HepG2 (cell line): ENCODE measurements at regions not wholly inside any gene's neighbourhood (a gene's known extent, or its start where the extent isn't known, plus 50 kb on each side); places are given as distances from the start of the nearest gene placed in this dataset.

Experiments
- ATAC-seq: fragments of 200-7000 bp; cut with Tn5 transposase; 3 replicates; pipeline ENCODE4 v1.9.1; 2020; ENCODE audit warnings: mild to moderate bottlenecking, moderate library complexity
- BruUV-seq: library from RNA; stranded (reverse); fragments of 400-500 nt; replicated peaks from 2 replicates; lab custom pipeline; 2021; lab: Mats Ljungman, UMichigan
- CTCF ChIA-PET: fragments of 300-600 bp; formaldehyde crosslinking; extraction: SDS; loops from one replicate; lab custom pipeline; 2021; ENCODE audit warnings: low total read pairs, inconsistent platforms, low intra/inter-chr PET ratio; lab: Yijun Ruan, JAX
- POLR2A ChIA-PET: fragments of 350-600 bp; sonication (Branson Sonifier 250); formaldehyde crosslinking; loops from one replicate; lab custom pipeline; 2020; ENCODE audit warnings: antibody characterized with exemption, inconsistent platforms; lab: Yijun Ruan, JAX
- DNase-seq: peaks from one replicate; pipeline ENCODE4 v3.0.0-alpha.2; 2015; ENCODE audit warnings: low spot score
- FAIRE-seq: peaks from 3 replicates; lab custom pipeline; 2011; peaks lifted over from hg19 to GRCh38; lab: Jason Lieb, UNC
- H2AFZ ChIP-seq: one replicate; pipeline ENCODE4 v1.6.1; 2011; ENCODE audit warnings: low read length, inconsistent platforms
- H3K27ac ChIP-seq: fragments of 300-600 bp; 3 replicates; pipeline ENCODE4 v1.8.0; 2011; ENCODE audit warnings: mixed run types, mild to moderate bottlenecking, mixed read lengths, low read length, inconsistent platforms; ENCODE audit not compliant: insufficient read depth; ENCODE audit errors: extremely low read length
- H3K27me3 ChIP-seq, 2 experiments: fragments of 200-600 bp in 1 of 2; 2 replicates in 1 of 2; 3 replicates in 1 of 2; pipeline versions ENCODE4 v1.6.0 to v1.8.0; 2011; ENCODE audit warnings: low read length in 2 of 2, mild to moderate bottlenecking in 2 of 2, moderate library complexity in 2 of 2, inconsistent platforms in 1 of 2; ENCODE audit not compliant: insufficient read depth in 2 of 2, control insufficient read depth in 1 of 2
- H3K36me3 ChIP-seq, 2 experiments: fragments of 200-600 bp in 1 of 2; replicated peaks in 1 of 2; 2 replicates in 1 of 2; 3 replicates in 1 of 2; pipeline versions ENCODE4 v1.5.1 to v1.8.0; 2011; ENCODE audit warnings: low read length in 2 of 2, inconsistent platforms in 1 of 2; ENCODE audit not compliant: insufficient read depth in 2 of 2, control insufficient read depth in 1 of 2
- H3K4me1 ChIP-seq: 2 replicates; pipeline ENCODE4 v1.5.1; 2012; ENCODE audit warnings: low read length, inconsistent platforms; ENCODE audit not compliant: insufficient read depth
- H3K4me2 ChIP-seq: 2 replicates; pipeline ENCODE4 v1.6.0; 2011; ENCODE audit warnings: low read depth, low read length, inconsistent platforms
- H3K4me3 ChIP-seq, 3 experiments: fragments of 200-600 bp in 1 of 3; sonication (generic), shearing (Covaris generic) in 1 of 3; replicated peaks in 1 of 3; 2 replicates each; pipeline ENCODE4 v1.5.1; 2011 to 2016; ENCODE audit warnings: low read length in 3 of 3, inconsistent platforms in 2 of 3, low read depth in 2 of 3, mild to moderate bottlenecking in 2 of 3, control low read depth in 1 of 3, mixed read lengths in 1 of 3; ENCODE audit not compliant: insufficient read depth in 1 of 3
- H3K79me2 ChIP-seq: one replicate; pipeline ENCODE4 v1.6.1; 2011; ENCODE audit warnings: low read length, inconsistent platforms; ENCODE audit not compliant: insufficient read depth
- H3K9ac ChIP-seq: 2 replicates; pipeline ENCODE4 v1.6.0; 2011; ENCODE audit warnings: mild to moderate bottlenecking, low read depth, low read length, inconsistent platforms; ENCODE audit not compliant: insufficient read depth
- H3K9me3 ChIP-seq: 2 replicates; pipeline ENCODE4 v1.5.1; 2012; ENCODE audit warnings: mild to moderate bottlenecking, low read length
- H4K20me1 ChIP-seq: 2 replicates; pipeline ENCODE4 v1.6.0; 2011; ENCODE audit warnings: inconsistent platforms, mild to moderate bottlenecking, low read length, moderate library complexity; ENCODE audit not compliant: insufficient read depth
- AKAP8 ChIP-seq: sonication (generic); formaldehyde crosslinking; IDR thresholded peaks from 2 replicates; pipeline ENCODE4 v1.5.1; 2020; ENCODE audit warnings: mild to moderate bottlenecking, missing genetic modification reagents
- KDM2A ChIP-seq: sonication (generic); formaldehyde crosslinking; IDR thresholded peaks from 2 replicates; pipeline ENCODE4 v1.4.0; 2020; ENCODE audit warnings: low read depth, missing genetic modification reagents, borderline replicate concordance
- KLF9 ChIP-seq: IDR thresholded peaks from 2 replicates; pipeline ENCODE4 v1.6.1; 2016; ENCODE audit warnings: low read depth
- MAFF ChIP-seq: IDR thresholded peaks from 2 replicates; pipeline ENCODE4 v1.6.1; 2011; ENCODE audit warnings: low read depth, low read length, improper control_type of control experiment
- MTF2 ChIP-seq: sonication (generic); formaldehyde crosslinking; IDR thresholded peaks from 2 replicates; pipeline ENCODE4 v1.5.0; 2020; ENCODE audit warnings: missing genetic modification reagents, borderline replicate concordance
- PLRG1 ChIP-seq: fragments of 450-650 bp; conservative IDR thresholded peaks from 2 replicates; pipeline ENCODE4 v1.6.1; 2016
- SRSF1 ChIP-seq: fragments of 200-400 bp; formaldehyde crosslinking; optimal IDR thresholded peaks from 2 replicates; pipeline ENCODE3; 2017; ENCODE audit warnings: mild to moderate bottlenecking, low read depth, low read length, moderate library complexity
- ZBTB3 ChIP-seq: sonication (generic); formaldehyde crosslinking; IDR thresholded peaks from 2 replicates; pipeline ENCODE4 v1.4.0; 2020; ENCODE audit warnings: low read depth, mild to moderate bottlenecking, moderate library complexity, missing genetic modification reagents, borderline replicate concordance
- ZFP36L1 ChIP-seq: sonication (generic); formaldehyde crosslinking; IDR thresholded peaks from 2 replicates; pipeline ENCODE4 v1.8.0; 2022; ENCODE audit warnings: mild to moderate bottlenecking, missing genetic modification reagents, moderate library complexity
- ZFX ChIP-seq: sonication (generic); formaldehyde crosslinking; IDR thresholded peaks from 2 replicates; pipeline ENCODE4 v1.4.0; 2020; ENCODE audit warnings: mild to moderate bottlenecking, low read depth, missing genetic modification reagents, moderate library complexity
- ZNF33A ChIP-seq: sonication (generic); formaldehyde crosslinking; IDR thresholded peaks from 2 replicates; pipeline ENCODE4 v1.5.1; 2020; ENCODE audit warnings: missing genetic modification reagents, mild to moderate bottlenecking, moderate library complexity, borderline replicate concordance
- ZNF598 ChIP-seq: sonication (generic); formaldehyde crosslinking; IDR thresholded peaks from 2 replicates; pipeline ENCODE4 v1.5.1; 2020; ENCODE audit warnings: mild to moderate bottlenecking, missing genetic modification reagents, borderline replicate concordance
- ZNF749 ChIP-seq: sonication (generic); formaldehyde crosslinking; IDR thresholded peaks from 2 replicates; pipeline ENCODE4 v1.8.0; 2022; ENCODE audit warnings: mild to moderate bottlenecking, missing genetic modification reagents, moderate library complexity, borderline replicate concordance
- ZSCAN25 ChIP-seq: sonication (generic); formaldehyde crosslinking; IDR thresholded peaks from 2 replicates; pipeline ENCODE4 v1.8.0; 2022; ENCODE audit warnings: mild to moderate bottlenecking, missing genetic modification reagents
- WGBS: methylation state at CpG from one replicate; pipeline ENCODE4 v1.1.6; 2017; ENCODE audit warnings: low lambda C conversion rate; 5-methylcytosine and 5-hydroxymethylcytosine counted together
- in situ Hi-C: cut with HindIII; loops from 2 replicates; pipeline ENCODE4 v1.10.0; 2017; ENCODE audit warnings: low pct_unique_long_range_greater_than_20kb; ENCODE audit not compliant: extremely low pct_ligation_motif_present
- intact Hi-C: fragments of 100-400 bp; cut with micrococcal nuclease; formaldehyde crosslinking; loops from one replicate; pipeline ENCODE4 v1.10.0; 2022; ENCODE audit not compliant: unreplicated experiment
- TF ChIP-seq, protein P1 (sequence below): sonication (generic); formaldehyde crosslinking; conservative IDR thresholded peaks from 2 replicates; pipeline ENCODE4 v1.4.0; 2020; ENCODE audit warnings: mild to moderate bottlenecking, missing genetic modification reagents, moderate library complexity
- TF ChIP-seq, protein P2 (sequence below): IDR thresholded peaks from 2 replicates; pipeline ENCODE4 v1.6.1; 2016; ENCODE audit warnings: missing biosample characterization, missing genetic modification reagents, low read depth
- TF ChIP-seq, protein P3 (sequence below): sonication (generic); formaldehyde crosslinking; IDR thresholded peaks from 2 replicates; pipeline ENCODE4 v1.4.0; 2020; ENCODE audit warnings: missing genetic modification reagents

DNA sequence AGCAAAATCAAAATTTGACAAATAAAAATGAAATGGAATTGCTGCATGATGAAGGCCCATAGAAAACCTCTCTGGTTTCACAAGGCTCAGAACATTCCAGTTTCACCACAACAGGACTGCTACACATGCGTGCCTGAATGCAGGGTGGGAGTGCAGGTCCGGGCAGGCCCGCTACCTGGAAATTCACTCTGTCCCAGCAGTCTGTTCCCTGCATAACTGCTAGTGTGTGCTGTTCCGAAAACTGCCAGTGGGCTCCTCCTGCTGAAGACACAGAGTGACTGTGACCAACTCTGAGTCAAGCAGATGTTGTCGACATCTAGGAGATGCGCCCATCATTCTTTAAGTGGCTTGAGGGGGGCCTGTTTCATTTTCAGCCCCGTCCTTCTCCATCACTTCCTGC, 284.8 kb upstream of the MAF start:
- intact Hi-C loops = no loop called here
- no TSS peak for BruUV-seq
- in situ Hi-C loops = no loop called here
- TF ChIP-seq ZNF749 = no peak
- TF ChIP-seq KDM2A (CRISPR knock-in tag) = no peak
- no peak for TF ChIP-seq ZNF598 (CRISPR knock-in tag)
- TF ChIP-seq ZFP36L1 (CRISPR knock-in tag) = no peak
- TF ChIP-seq AKAP8 (CRISPR knock-in tag) = no peak
- no peak for TF ChIP-seq ZSCAN25 (CRISPR knock-in tag)
- TF ChIP-seq PLRG1 = no peak
- no peak for TF ChIP-seq MTF2 (CRISPR knock-in tag)
- TF ChIP-seq, protein P1, sequence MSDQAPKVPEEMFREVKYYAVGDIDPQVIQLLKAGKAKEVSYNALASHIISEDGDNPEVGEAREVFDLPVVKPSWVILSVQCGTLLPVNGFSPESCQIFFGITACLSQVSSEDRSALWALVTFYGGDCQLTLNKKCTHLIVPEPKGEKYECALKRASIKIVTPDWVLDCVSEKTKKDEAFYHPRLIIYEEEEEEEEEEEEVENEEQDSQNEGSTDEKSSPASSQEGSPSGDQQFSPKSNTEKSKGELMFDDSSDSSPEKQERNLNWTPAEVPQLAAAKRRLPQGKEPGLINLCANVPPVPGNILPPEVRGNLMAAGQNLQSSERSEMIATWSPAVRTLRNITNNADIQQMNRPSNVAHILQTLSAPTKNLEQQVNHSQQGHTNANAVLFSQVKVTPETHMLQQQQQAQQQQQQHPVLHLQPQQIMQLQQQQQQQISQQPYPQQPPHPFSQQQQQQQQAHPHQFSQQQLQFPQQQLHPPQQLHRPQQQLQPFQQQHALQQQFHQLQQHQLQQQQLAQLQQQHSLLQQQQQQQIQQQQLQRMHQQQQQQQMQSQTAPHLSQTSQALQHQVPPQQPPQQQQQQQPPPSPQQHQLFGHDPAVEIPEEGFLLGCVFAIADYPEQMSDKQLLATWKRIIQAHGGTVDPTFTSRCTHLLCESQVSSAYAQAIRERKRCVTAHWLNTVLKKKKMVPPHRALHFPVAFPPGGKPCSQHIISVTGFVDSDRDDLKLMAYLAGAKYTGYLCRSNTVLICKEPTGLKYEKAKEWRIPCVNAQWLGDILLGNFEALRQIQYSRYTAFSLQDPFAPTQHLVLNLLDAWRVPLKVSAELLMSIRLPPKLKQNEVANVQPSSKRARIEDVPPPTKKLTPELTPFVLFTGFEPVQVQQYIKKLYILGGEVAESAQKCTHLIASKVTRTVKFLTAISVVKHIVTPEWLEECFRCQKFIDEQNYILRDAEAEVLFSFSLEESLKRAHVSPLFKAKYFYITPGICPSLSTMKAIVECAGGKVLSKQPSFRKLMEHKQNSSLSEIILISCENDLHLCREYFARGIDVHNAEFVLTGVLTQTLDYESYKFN (CRISPR knock-in tag) = no peak
- TF ChIP-seq, protein P2, sequence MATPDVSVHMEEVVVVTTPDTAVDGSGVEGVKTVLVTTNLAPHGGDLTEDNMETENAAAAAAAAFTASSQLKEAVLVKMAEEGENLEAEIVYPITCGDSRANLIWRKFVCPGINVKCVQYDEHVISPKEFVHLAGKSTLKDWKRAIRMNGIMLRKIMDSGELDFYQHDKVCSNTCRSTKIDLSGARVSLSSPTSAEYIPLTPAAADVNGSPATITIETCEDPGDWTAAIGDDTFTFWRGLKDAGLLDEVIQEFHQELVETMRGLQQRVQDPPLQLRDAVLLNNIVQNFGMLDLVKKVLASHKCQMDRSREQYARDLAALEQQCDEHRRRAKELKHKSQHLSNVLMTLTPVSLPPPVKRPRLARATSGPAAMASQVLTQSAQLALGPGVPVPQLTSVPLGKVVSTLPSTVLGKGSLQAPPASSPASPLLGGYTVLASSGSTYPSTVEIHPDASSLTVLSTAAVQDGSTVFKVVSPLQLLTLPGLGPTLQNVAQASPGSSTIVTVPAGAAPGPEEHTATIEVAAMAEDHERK (CRISPR knock-in tag) = no peak
- no peak for TF ChIP-seq ZNF33A (CRISPR knock-in tag)
- TF ChIP-seq KLF9 (CRISPR knock-in tag) = no peak
- no peak for TF ChIP-seq ZBTB3 (CRISPR knock-in tag)
- TF ChIP-seq MAFF = no peak
- no peak for TF ChIP-seq ZFX (CRISPR knock-in tag)
- TF ChIP-seq, protein P3, sequence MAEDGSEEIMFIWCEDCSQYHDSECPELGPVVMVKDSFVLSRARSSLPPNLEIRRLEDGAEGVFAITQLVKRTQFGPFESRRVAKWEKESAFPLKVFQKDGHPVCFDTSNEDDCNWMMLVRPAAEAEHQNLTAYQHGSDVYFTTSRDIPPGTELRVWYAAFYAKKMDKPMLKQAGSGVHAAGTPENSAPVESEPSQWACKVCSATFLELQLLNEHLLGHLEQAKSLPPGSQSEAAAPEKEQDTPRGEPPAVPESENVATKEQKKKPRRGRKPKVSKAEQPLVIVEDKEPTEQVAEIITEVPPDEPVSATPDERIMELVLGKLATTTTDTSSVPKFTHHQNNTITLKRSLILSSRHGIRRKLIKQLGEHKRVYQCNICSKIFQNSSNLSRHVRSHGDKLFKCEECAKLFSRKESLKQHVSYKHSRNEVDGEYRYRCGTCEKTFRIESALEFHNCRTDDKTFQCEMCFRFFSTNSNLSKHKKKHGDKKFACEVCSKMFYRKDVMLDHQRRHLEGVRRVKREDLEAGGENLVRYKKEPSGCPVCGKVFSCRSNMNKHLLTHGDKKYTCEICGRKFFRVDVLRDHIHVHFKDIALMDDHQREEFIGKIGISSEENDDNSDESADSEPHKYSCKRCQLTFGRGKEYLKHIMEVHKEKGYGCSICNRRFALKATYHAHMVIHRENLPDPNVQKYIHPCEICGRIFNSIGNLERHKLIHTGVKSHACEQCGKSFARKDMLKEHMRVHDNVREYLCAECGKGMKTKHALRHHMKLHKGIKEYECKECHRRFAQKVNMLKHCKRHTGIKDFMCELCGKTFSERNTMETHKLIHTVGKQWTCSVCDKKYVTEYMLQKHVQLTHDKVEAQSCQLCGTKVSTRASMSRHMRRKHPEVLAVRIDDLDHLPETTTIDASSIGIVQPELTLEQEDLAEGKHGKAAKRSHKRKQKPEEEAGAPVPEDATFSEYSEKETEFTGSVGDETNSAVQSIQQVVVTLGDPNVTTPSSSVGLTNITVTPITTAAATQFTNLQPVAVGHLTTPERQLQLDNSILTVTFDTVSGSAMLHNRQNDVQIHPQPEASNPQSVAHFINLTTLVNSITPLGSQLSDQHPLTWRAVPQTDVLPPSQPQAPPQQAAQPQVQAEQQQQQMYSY (CRISPR knock-in tag) = no peak
- TF ChIP-seq SRSF1 = no peak
- H3K79me2 ChIP-seq = no peaks in the 10 kb centered on the region
- FAIRE-seq = no peak
- no peak overlapping the region for H3K9ac ChIP-seq
- no peak overlapping the region for H3K4me2 ChIP-seq
- no peaks in the 10 kb centered on the region for H3K36me3 ChIP-seq
- DNase-seq = no peak
- WGBS = 61% methylated on average over 7 of the region's 7 CpGs
- H3K27me3 ChIP-seq = no peaks in the 10 kb centered on the region
- no peaks in the 10 kb centered on the region for H3K4me1 ChIP-seq
- no peak overlapping the region for H2AFZ ChIP-seq
- H4K20me1 ChIP-seq = no peaks in the 10 kb centered on the region
- no peak for ATAC-seq
- H3K4me3 ChIP-seq = no peak overlapping the region
- POLR2A ChIA-PET = no interaction called here
- no peak overlapping the region for H3K27ac ChIP-seq
- CTCF ChIA-PET = no interaction called here
- no peaks in the 10 kb centered on the region for H3K9me3 ChIP-seq
